ENCODE measurements at regions not wholly inside any gene's neighbourhood (a gene's known extent, or its start where the extent isn't known, plus 50 kb on each side); places are given as distances from the start of the nearest gene placed in this dataset.

GRCh38 chr13:36493046-36493445 lies 60.8 kb downstream of the CCNA1 start:
- TF ChIP-seq CTCF (IDR thresholded peaks at IDR 0.05; ENCODE audit: low read depth, low read length) (no peak), MYC (IDR thresholded peaks at IDR 0.05; ENCODE audit: low read depth, low read length) (no peak), MAX (IDR thresholded peaks at IDR 0.05; ENCODE audit: low read depth, low read length) (no peak), POLR2A (IDR thresholded peaks at IDR 0.05; ENCODE audit: extremely low read depth, insufficient read length) (no peak)
- no peak overlapping the region for H3K4me3 ChIP-seq (ENCODE audit: low read depth, low read length)
- no peak for DNase-seq (ENCODE audit: low read depth)

GRCh38 chr13:36495431-36495830 lies 63.1 kb downstream of the CCNA1 start:
- DNase-seq (ENCODE audit: low read depth): no peak
- no peak overlapping the region for H3K4me3 ChIP-seq (ENCODE audit: low read depth, low read length)
- TF ChIP-seq CTCF (IDR thresholded peaks at IDR 0.05; ENCODE audit: low read depth, low read length) (no peak), MYC (IDR thresholded peaks at IDR 0.05; ENCODE audit: low read depth, low read length) (no peak), MAX (IDR thresholded peaks at IDR 0.05; ENCODE audit: low read depth, low read length) (no peak), POLR2A (IDR thresholded peaks at IDR 0.05; ENCODE audit: extremely low read depth, insufficient read length) (no peak)

- no peak for DNase-seq (ENCODE audit: low read depth)
- TF ChIP-seq POLR2A (IDR thresholded peaks at IDR 0.05; ENCODE audit: extremely low read depth, insufficient read length) (no peak), MYC (IDR thresholded peaks at IDR 0.05; ENCODE audit: low read depth, low read length) (no peak), CTCF (IDR thresholded peaks at IDR 0.05; ENCODE audit: low read depth, low read length) (no peak)
- H3K4me3 ChIP-seq (ENCODE audit: low read depth, low read length): no peak overlapping the region
Measured at GRCh38 chr13:36509369-36509768, 77.1 kb downstream of the CCNA1 start.

GRCh38 chr13:36512771-36513170 lies 80.5 kb downstream of the CCNA1 start:
- H3K4me3 ChIP-seq (ENCODE audit: low read depth, low read length): no peak overlapping the region
- peak; percentile 55 for DNase-seq (ENCODE audit: low read depth)
- no peak for TF ChIP-seq MYC (IDR thresholded peaks at IDR 0.05; ENCODE audit: low read depth, low read length)
- TF ChIP-seq CTCF (IDR thresholded peaks at IDR 0.05; ENCODE audit: low read depth, low read length): no peak
- no peak for TF ChIP-seq POLR2A (IDR thresholded peaks at IDR 0.05; ENCODE audit: extremely low read depth, insufficient read length)
- no peak for TF ChIP-seq MAX (IDR thresholded peaks at IDR 0.05; ENCODE audit: low read depth, low read length)

GRCh38 chr13:36513266-36513665 lies 81.0 kb downstream of the CCNA1 start:
- no peak for DNase-seq (ENCODE audit: low read depth)
- H3K4me3 ChIP-seq (ENCODE audit: low read depth, low read length): no peak overlapping the region
- TF ChIP-seq CTCF (IDR thresholded peaks at IDR 0.05; ENCODE audit: low read depth, low read length): no peak
- no peak for TF ChIP-seq MYC (IDR thresholded peaks at IDR 0.05; ENCODE audit: low read depth, low read length)
- no peak for TF ChIP-seq POLR2A (IDR thresholded peaks at IDR 0.05; ENCODE audit: extremely low read depth, insufficient read length)
- no peak for TF ChIP-seq MAX (IDR thresholded peaks at IDR 0.05; ENCODE audit: low read depth, low read length)

- TF ChIP-seq MYC (IDR thresholded peaks at IDR 0.05; ENCODE audit: low read depth, low read length) (no peak), CTCF (IDR thresholded peaks at IDR 0.05; ENCODE audit: low read depth, low read length) (no peak), MAX (IDR thresholded peaks at IDR 0.05; ENCODE audit: low read depth, low read length) (no peak), POLR2A (IDR thresholded peaks at IDR 0.05; ENCODE audit: extremely low read depth, insufficient read length) (no peak)
- H3K4me3 ChIP-seq (ENCODE audit: low read depth, low read length): no peak overlapping the region
- DNase-seq (ENCODE audit: low read depth): no peak
Measured at GRCh38 chr13:36515466-36515865, 83.2 kb downstream of the CCNA1 start.
